Kidney capillary endothelial cell (primary cell): ENCODE measurements at regions not wholly inside any gene's neighbourhood (a gene's known extent, or its start where the extent isn't known, plus 50 kb on each side); places are given as distances from the start of the nearest gene placed in this dataset.

Experiments used
- DNase-seq: peaks from one replicate; pipeline ENCODE4 v3.0.0-alpha.2; 2018; ENCODE audit warnings: low spot score

- no peak for DNase-seq
Measured at GRCh38 chr3:102084006-102084405, 234.7 kb downstream of the NFKBIZ start.

- DNase-seq: no peak
Measured at GRCh38 chr3:102084704-102085103, 235.4 kb downstream of the NFKBIZ start.

GRCh38 chr3:102085431-102086176 lies 236.3 kb downstream of the NFKBIZ start:
- no peak for DNase-seq

- DNase-seq: no peak
Measured at GRCh38 chr3:102087236-102087635, 237.9 kb downstream of the NFKBIZ start.

- no peak for DNase-seq
Measured at GRCh38 chr3:102089239-102089638, 239.9 kb downstream of the NFKBIZ start.

GRCh38 chr3:102089904-102090720 lies 240.8 kb downstream of the NFKBIZ start:
- peak; percentile 53 for DNase-seq

- DNase-seq: peak; percentile 39
Measured at GRCh38 chr3:102090721-102091045, 241.4 kb downstream of the NFKBIZ start.

- DNase-seq: no peak
Measured at GRCh38 chr3:102091358-102091757, 242.0 kb downstream of the NFKBIZ start.

- DNase-seq: peak; percentile 50
Measured at GRCh38 chr3:102092617-102093466, 243.5 kb downstream of the NFKBIZ start.

GRCh38 chr3:102094506-102094905 lies 245.2 kb downstream of the NFKBIZ start:
- no peak for DNase-seq

GRCh38 chr3:102095383-102095782 lies 246.1 kb downstream of the NFKBIZ start:
- DNase-seq: no peak

- no peak for DNase-seq
Measured at GRCh38 chr3:102096066-102096465, 246.8 kb downstream of the NFKBIZ start.

- DNase-seq: no peak
Measured at GRCh38 chr3:102098130-102098885, 249.0 kb downstream of the NFKBIZ start.

GRCh38 chr3:102099913-102100312 lies 250.6 kb downstream of the NFKBIZ start:
- no peak for DNase-seq

GRCh38 chr3:102102394-102102793 lies 253.1 kb downstream of the NFKBIZ start:
- DNase-seq: no peak

GRCh38 chr3:102104033-102104432 lies 254.7 kb downstream of the NFKBIZ start:
- DNase-seq: no peak

GRCh38 chr3:102105193-102105592 lies 255.9 kb downstream of the NFKBIZ start:
- DNase-seq: no peak

- DNase-seq: peak; percentile 38
Measured at GRCh38 chr3:102106416-102107097, 257.2 kb downstream of the NFKBIZ start.

- DNase-seq: no peak
Measured at GRCh38 chr3:102112704-102113230, 263.5 kb downstream of the NFKBIZ start.

GRCh38 chr3:102113421-102114041 lies 264.2 kb downstream of the NFKBIZ start:
- no peak for DNase-seq
